ENCODE measurements at regions not wholly inside any gene's neighbourhood (a gene's known extent, or its start where the extent isn't known, plus 50 kb on each side); places are given as distances from the start of the nearest gene placed in this dataset.

GRCh38 chr18:51908598-51908944 lies 431.4 kb upstream of the DCC start:
- no peak for DNase-seq (ENCODE audit: low read depth)
- TF ChIP-seq CTCF (IDR thresholded peaks at IDR 0.05; ENCODE audit: insufficient read depth, low read length): no peak

GRCh38 chr18:51911584-51911983 lies 428.4 kb upstream of the DCC start:
- no peak for TF ChIP-seq CTCF (IDR thresholded peaks at IDR 0.05; ENCODE audit: insufficient read depth, low read length)
- no peak overlapping the region for H3K4me3 ChIP-seq (ENCODE audit: low read depth, low read length)
- DNase-seq (ENCODE audit: low read depth): no peak

More at GRCh38 chr18:51908598-51908944, 431.4 kb upstream of the DCC start:
- no peak overlapping the region for H3K4me3 ChIP-seq (ENCODE audit: low read depth, low read length)

- TF ChIP-seq CTCF (IDR thresholded peaks at IDR 0.05; ENCODE audit: insufficient read depth, low read length): no peak
- no peak overlapping the region for H3K4me3 ChIP-seq (ENCODE audit: low read depth, low read length)
Observed at GRCh38 chr18:51912381-51912780, 427.6 kb upstream of the DCC start.

GRCh38 chr18:51915176-51915575 lies 424.8 kb upstream of the DCC start:
- DNase-seq (ENCODE audit: low read depth): no peak
- TF ChIP-seq CTCF (IDR thresholded peaks at IDR 0.05; ENCODE audit: insufficient read depth, low read length): no peak

More at GRCh38 chr18:51912381-51912780, 427.6 kb upstream of the DCC start:
- DNase-seq (ENCODE audit: low read depth): no peak

GRCh38 chr18:51921862-51922261 lies 418.1 kb upstream of the DCC start:
- TF ChIP-seq CTCF (IDR thresholded peaks at IDR 0.05; ENCODE audit: insufficient read depth, low read length): no peak
- DNase-seq (ENCODE audit: low read depth): no peak
- no peak overlapping the region for H3K4me3 ChIP-seq (ENCODE audit: low read depth, low read length)

More at GRCh38 chr18:51915176-51915575, 424.8 kb upstream of the DCC start:
- H3K4me3 ChIP-seq (ENCODE audit: low read depth, low read length): no peak overlapping the region

- no peak for DNase-seq (ENCODE audit: low read depth)
- no peak for TF ChIP-seq CTCF (IDR thresholded peaks at IDR 0.05; ENCODE audit: insufficient read depth, low read length)
- no peak overlapping the region for H3K4me3 ChIP-seq (ENCODE audit: low read depth, low read length)
Observed at GRCh38 chr18:51933903-51934302, 406.1 kb upstream of the DCC start.

- no peak overlapping the region for H3K4me3 ChIP-seq (ENCODE audit: low read depth, low read length)
- no peak for TF ChIP-seq CTCF (IDR thresholded peaks at IDR 0.05; ENCODE audit: insufficient read depth, low read length)
- DNase-seq (ENCODE audit: low read depth): no peak
Observed at GRCh38 chr18:51936115-51936514, 403.9 kb upstream of the DCC start.
